ENCODE measurements at regions not wholly inside any gene's neighbourhood (a gene's known extent, or its start where the extent isn't known, plus 50 kb on each side); places are given as distances from the start of the nearest gene placed in this dataset.

DNA sequence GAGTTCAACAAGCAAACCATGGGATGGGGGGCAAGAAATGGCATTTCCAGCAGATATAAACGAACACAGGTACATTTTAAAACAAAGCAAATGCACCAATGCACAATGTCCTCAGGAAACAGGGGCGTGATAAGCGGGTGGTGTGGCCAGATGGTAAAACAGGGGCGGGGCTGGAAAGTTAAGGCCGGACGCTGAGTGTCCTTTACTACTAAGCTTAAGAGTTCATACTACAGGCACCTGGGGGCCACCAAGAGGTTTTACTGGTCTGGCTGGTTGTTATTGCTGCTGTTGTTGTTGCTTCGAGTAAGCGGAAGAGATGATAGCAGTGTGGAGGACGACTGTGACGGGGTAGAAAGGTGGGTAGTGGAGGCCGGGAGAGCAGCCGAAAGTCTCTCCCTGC, 99.8 kb downstream of the ATPSCKMT start:
- TF ChIP-seq POLR2A (IDR thresholded peaks at IDR 0.05) (no peak), CTCF (IDR thresholded peaks at IDR 0.05) (no peak)
- no peak overlapping the region for H3K4me3 ChIP-seq
- H3K27me3 ChIP-seq: no peaks in the 10 kb centered on the region
- intact Hi-C loops (cut with DNase I; ENCODE audit: low total_unique reads): no loop called here
- H3K36me3 ChIP-seq: no peaks in the 10 kb centered on the region
- H3K9me3 ChIP-seq: no peaks in the 10 kb centered on the region
- no peak overlapping the region for H3K27ac ChIP-seq
- DNase-seq: no peak
- no peaks in the 10 kb centered on the region for H3K4me1 ChIP-seq

- intact Hi-C loops (cut with DNase I; ENCODE audit: low total_unique reads): no loop called here
- TF ChIP-seq CTCF (IDR thresholded peaks at IDR 0.05) (peak in 1 of 4 experiments; percentile 22), POLR2A (IDR thresholded peaks at IDR 0.05) (no peak)
- DNase-seq: no peak
These were observed 103.7 kb downstream of the ATPSCKMT start for GRCh38 chr5:10145923-10146401.

GRCh38 chr5:10144040-10144439, 105.6 kb downstream of the ATPSCKMT start:
- intact Hi-C loops (cut with DNase I; ENCODE audit: low total_unique reads): no loop called here
- no peak overlapping the region for H3K4me3 ChIP-seq
- no peaks in the 10 kb centered on the region for H3K27me3 ChIP-seq
- no peaks in the 10 kb centered on the region for H3K9me3 ChIP-seq
- TF ChIP-seq CTCF (IDR thresholded peaks at IDR 0.05): no peak
- TF ChIP-seq POLR2A (IDR thresholded peaks at IDR 0.05): no peak
- no peak for DNase-seq
- no peak overlapping the region for H3K27ac ChIP-seq
- H3K4me1 ChIP-seq: no peaks in the 10 kb centered on the region
- H3K36me3 ChIP-seq: no peaks in the 10 kb centered on the region

More at GRCh38 chr5:10145923-10146401, 103.7 kb downstream of the ATPSCKMT start:
- Histone ChIP-seq H3K27me3 (no peaks in the 10 kb centered on the region), H3K9me3 (no peaks in the 10 kb centered on the region), H3K27ac (no peak overlapping the region), H3K4me3 (no peak overlapping the region), H3K4me1 (no peaks in the 10 kb centered on the region), H3K36me3 (no peaks in the 10 kb centered on the region)

- Histone ChIP-seq H3K27me3 (no peaks in the 10 kb centered on the region), H3K4me3 (no peak overlapping the region), H3K36me3 (no peaks in the 10 kb centered on the region), H3K4me1 (no peaks in the 10 kb centered on the region), H3K27ac (no peak overlapping the region), H3K9me3 (no peaks in the 10 kb centered on the region)
- TF ChIP-seq POLR2A (IDR thresholded peaks at IDR 0.05) (no peak), CTCF (IDR thresholded peaks at IDR 0.05) (no peak)
- intact Hi-C loops (cut with DNase I; ENCODE audit: low total_unique reads): no loop called here
- no peak for DNase-seq
These were observed 109.3 kb downstream of the ATPSCKMT start for GRCh38 chr5:10140195-10140973.

DNA sequence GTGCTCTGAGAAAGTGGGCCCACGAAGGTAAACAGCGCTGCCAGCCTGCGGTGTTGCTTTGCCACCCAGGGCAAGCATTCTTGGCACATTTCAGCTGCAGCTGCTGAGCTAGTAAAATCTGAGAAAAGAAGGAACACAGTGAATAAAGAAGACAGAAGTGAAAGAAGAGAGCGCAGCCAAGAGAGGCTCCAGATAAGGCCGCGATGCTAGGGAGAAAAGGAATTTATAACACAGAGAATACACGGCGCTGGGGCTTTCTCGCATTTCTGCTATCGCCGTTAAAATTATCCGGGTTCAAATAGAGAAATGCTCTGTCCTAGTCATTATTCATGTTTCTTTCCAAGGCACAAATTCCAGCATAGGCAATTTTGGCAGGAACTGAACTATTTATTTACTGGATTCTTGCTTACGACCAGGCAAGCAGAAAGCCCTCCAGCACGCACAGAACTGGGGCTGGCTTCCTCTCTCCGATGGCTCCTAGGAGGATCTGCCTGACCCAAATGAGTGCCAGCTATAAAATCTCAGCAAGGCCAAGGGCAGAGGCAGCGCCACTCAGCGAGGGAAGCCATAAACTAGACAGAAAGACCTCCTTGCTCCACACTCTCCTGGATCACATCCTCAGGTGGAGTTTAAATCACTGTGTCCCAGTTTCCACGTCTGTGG, 111.2 kb downstream of the ATPSCKMT start:
- H3K4me3 ChIP-seq: no peak overlapping the region
- H3K27ac ChIP-seq: no peak overlapping the region
- no peak for DNase-seq
- intact Hi-C loops (cut with DNase I; ENCODE audit: low total_unique reads): no loop called here
- no peak for TF ChIP-seq POLR2A (IDR thresholded peaks at IDR 0.05)
- TF ChIP-seq CTCF (IDR thresholded peaks at IDR 0.05): no peak
- H3K9me3 ChIP-seq: no peaks in the 10 kb centered on the region
- H3K4me1 ChIP-seq: no peaks in the 10 kb centered on the region
- no peaks in the 10 kb centered on the region for H3K36me3 ChIP-seq
- no peaks in the 10 kb centered on the region for H3K27me3 ChIP-seq

All from uterus (tissue), 3 donors.